GM19468 (cell line): ENCODE measurements at regions not wholly inside any gene's neighbourhood (a gene's known extent, or its start where the extent isn't known, plus 50 kb on each side); places are given as distances from the start of the nearest gene placed in this dataset.
"Not testable (repeated sequence)": the region's sequence is repeated elsewhere in the genome, so short reads cannot be mapped to it uniquely, and the experiment has no call there.

Experiments
- ATAC-seq: cut with Tn5 transposase; IDR thresholded peaks from one replicate; pipeline ENCODE4 v1.9.1; 2021; ENCODE audit warnings: mild to moderate bottlenecking, moderate library complexity, moderate number of reproducible peaks; ENCODE audit not compliant: unreplicated experiment; ENCODE audit errors: extremely low read depth

GRCh38 chr1:98304888-98305287, 356.6 kb upstream of the SNX7 start:
- no peak for ATAC-seq

GRCh38 chr1:98299861-98300260, 361.7 kb upstream of the SNX7 start:
- ATAC-seq, result no peak

- ATAC-seq, result no peak
These were observed 362.2 kb upstream of the SNX7 start for GRCh38 chr1:98299313-98299712.

GRCh38 chr1:98298319-98298718, 363.2 kb upstream of the SNX7 start:
- ATAC-seq, result no peak

GRCh38 chr1:98296681-98297080, 364.8 kb upstream of the SNX7 start:
- no peak for ATAC-seq

- ATAC-seq, result no peak
These were observed 367.4 kb upstream of the SNX7 start for GRCh38 chr1:98294127-98294526.

GRCh38 chr1:98292994-98293393, 368.5 kb upstream of the SNX7 start:
- ATAC-seq, result no peak

GRCh38 chr1:98289311-98289710, 368.5 kb upstream of the DPYD start:
- ATAC-seq, result no peak

GRCh38 chr1:98288494-98288893, 367.7 kb upstream of the DPYD start:
- ATAC-seq, result no peak

- no peak for ATAC-seq
These were observed 366.8 kb upstream of the DPYD start for GRCh38 chr1:98287626-98288025.

- ATAC-seq, result no peak
These were observed 365.8 kb upstream of the DPYD start for GRCh38 chr1:98286656-98287055.

GRCh38 chr1:98285286-98285685, 364.5 kb upstream of the DPYD start:
- not testable (repeated sequence) for ATAC-seq

GRCh38 chr1:98280049-98280448, 359.2 kb upstream of the DPYD start:
- ATAC-seq, result no peak

GRCh38 chr1:98278055-98278454, 357.2 kb upstream of the DPYD start:
- no peak for ATAC-seq

- no peak for ATAC-seq
These were observed 356.3 kb upstream of the DPYD start for GRCh38 chr1:98277118-98277517.

- no peak for ATAC-seq
These were observed 355.7 kb upstream of the DPYD start for GRCh38 chr1:98276514-98276913.

GRCh38 chr1:98268316-98268715, 347.5 kb upstream of the DPYD start:
- ATAC-seq, result no peak

GRCh38 chr1:98267423-98267822, 346.6 kb upstream of the DPYD start:
- ATAC-seq, result no peak

- no peak for ATAC-seq
These were observed 343.9 kb upstream of the DPYD start for GRCh38 chr1:98264727-98265126.

- no peak for ATAC-seq
These were observed 340.0 kb upstream of the DPYD start for GRCh38 chr1:98260839-98261238.

- no peak for ATAC-seq
These were observed 339.6 kb upstream of the DPYD start for GRCh38 chr1:98260412-98260811.

GRCh38 chr1:98256700-98257099, 335.9 kb upstream of the DPYD start:
- ATAC-seq, result no peak

- ATAC-seq, result no peak
These were observed 332.3 kb upstream of the DPYD start for GRCh38 chr1:98253145-98253544.
